ENCODE measurements at regions not wholly inside any gene's neighbourhood (a gene's known extent, or its start where the extent isn't known, plus 50 kb on each side); places are given as distances from the start of the nearest gene placed in this dataset.

GRCh38 chr19:28831462-28831861 lies 381.5 kb downstream of the UQCRFS1 start:
- DNase-seq (ENCODE audit: low read depth in 1 of 2, low spot score in 1 of 2): no peak
- H3K27me3 ChIP-seq (ENCODE audit: insufficient read depth, poor library complexity, severe bottlenecking): no peaks in the 10 kb centered on the region
- H3K4me3 ChIP-seq (replicated peaks; ENCODE audit: insufficient read depth, low read length): no peak overlapping the region
- TF ChIP-seq CTCF (IDR thresholded peaks at IDR 0.05; ENCODE audit: insufficient read depth, low read length) (no peak), POLR2AphosphoS5 (IDR thresholded peaks at IDR 0.05; ENCODE audit: low read depth) (no peak), GABPA (IDR thresholded peaks at IDR 0.05; ENCODE audit: low read depth) (no peak)
- H3K27ac ChIP-seq (replicated peaks): no peak overlapping the region

GRCh38 chr19:28829762-28830161 lies 383.2 kb downstream of the UQCRFS1 start:
- TF ChIP-seq GABPA (IDR thresholded peaks at IDR 0.05; ENCODE audit: low read depth): no peak
- TF ChIP-seq SPI1 (IDR thresholded peaks at IDR 0.05; ENCODE audit: borderline replicate concordance, low read depth): no peak
- TF ChIP-seq CTCF (IDR thresholded peaks at IDR 0.05; ENCODE audit: insufficient read depth, low read length): no peak
- no peak for TF ChIP-seq POLR2AphosphoS5 (IDR thresholded peaks at IDR 0.05; ENCODE audit: low read depth)
- TF ChIP-seq REST (IDR thresholded peaks at IDR 0.05; ENCODE audit: insufficient replicate concordance, low read depth): no peak
- no peak for DNase-seq (ENCODE audit: low read depth in 1 of 2, low spot score in 1 of 2)
- H3K27me3 ChIP-seq (ENCODE audit: insufficient read depth, poor library complexity, severe bottlenecking): no peaks in the 10 kb centered on the region
- H3K4me3 ChIP-seq (replicated peaks; ENCODE audit: insufficient read depth, low read length): no peak overlapping the region
- no peak overlapping the region for H3K27ac ChIP-seq (replicated peaks)

- Histone ChIP-seq H3K27me3 (ENCODE audit: insufficient read depth, poor library complexity, severe bottlenecking) (no peaks in the 10 kb centered on the region), H3K4me3 (replicated peaks; ENCODE audit: insufficient read depth, low read length) (no peak overlapping the region), H3K27ac (replicated peaks) (no peak overlapping the region)
- no peak for TF ChIP-seq GABPA (IDR thresholded peaks at IDR 0.05; ENCODE audit: low read depth)
- no peak for DNase-seq (ENCODE audit: low read depth in 1 of 2, low spot score in 1 of 2)
Observed at GRCh38 chr19:28829359-28829758, 383.6 kb downstream of the UQCRFS1 start.

GRCh38 chr19:28828276-28828870 lies 384.6 kb downstream of the UQCRFS1 start:
- TF ChIP-seq GABPA (IDR thresholded peaks at IDR 0.05; ENCODE audit: low read depth): no peak
- no peak for TF ChIP-seq CTCF (IDR thresholded peaks at IDR 0.05; ENCODE audit: insufficient read depth, low read length)
- no peak for TF ChIP-seq POLR2AphosphoS5 (IDR thresholded peaks at IDR 0.05; ENCODE audit: low read depth)
- Histone ChIP-seq H3K27me3 (ENCODE audit: insufficient read depth, poor library complexity, severe bottlenecking) (no peaks in the 10 kb centered on the region), H3K27ac (replicated peaks) (no peak overlapping the region), H3K4me3 (replicated peaks; ENCODE audit: insufficient read depth, low read length) (no peak overlapping the region)
- no peak for DNase-seq (ENCODE audit: low read depth in 1 of 2, low spot score in 1 of 2)

GRCh38 chr19:28827382-28827781 lies 385.6 kb downstream of the UQCRFS1 start:
- TF ChIP-seq SPI1 (IDR thresholded peaks at IDR 0.05; ENCODE audit: borderline replicate concordance, low read depth) (no peak), CTCF (IDR thresholded peaks at IDR 0.05; ENCODE audit: insufficient read depth, low read length) (no peak), POLR2AphosphoS5 (IDR thresholded peaks at IDR 0.05; ENCODE audit: low read depth) (no peak), REST (IDR thresholded peaks at IDR 0.05; ENCODE audit: insufficient replicate concordance, low read depth) (no peak), GABPA (IDR thresholded peaks at IDR 0.05; ENCODE audit: low read depth) (no peak)
- no peak overlapping the region for H3K4me3 ChIP-seq (replicated peaks; ENCODE audit: insufficient read depth, low read length)
- no peaks in the 10 kb centered on the region for H3K27me3 ChIP-seq (ENCODE audit: insufficient read depth, poor library complexity, severe bottlenecking)
- H3K27ac ChIP-seq (replicated peaks): no peak overlapping the region
- DNase-seq (ENCODE audit: low read depth in 1 of 2, low spot score in 1 of 2): no peak
